ENCODE measurements at regions not wholly inside any gene's neighbourhood (a gene's known extent, or its start where the extent isn't known, plus 50 kb on each side); places are given as distances from the start of the nearest gene placed in this dataset.

- DNase-seq: peak; percentile 7 to 27 (median 10)
- Histone ChIP-seq H4K20me1 (ENCODE audit: insufficient read depth, low read length) (no peaks in the 10 kb centered on the region), H3K79me2 (ENCODE audit: insufficient read depth, low read length) (no peaks in the 10 kb centered on the region), H3K9ac (ENCODE audit: insufficient read depth, low read length, poor library complexity, severe bottlenecking) (no peak overlapping the region), H3K4me2 (replicated peaks; ENCODE audit: extremely low read depth, low read length, poor library complexity, severe bottlenecking) (no peak overlapping the region), H2AFZ (ENCODE audit: insufficient read depth, low read depth, low read length, poor library complexity, severe bottlenecking) (no peak overlapping the region), H3K36me3 (replicated peaks in 1 of 2; ENCODE audit: control insufficient read depth in 1 of 2, insufficient read depth in 2 of 2, low read length in 2 of 2) (no peaks in the 10 kb centered on the region), H3K27me3 (ENCODE audit: control insufficient read depth in 2 of 2, insufficient read depth in 2 of 2, low read length in 2 of 2) (no peaks in the 10 kb centered on the region), H3K27ac (ENCODE audit: low read depth in 1 of 2, low read length in 2 of 2) (no peak overlapping the region), H3K4me3 (replicated peaks in 1 of 3; ENCODE audit: low read depth in 2 of 3, low read length in 3 of 3) (no peak overlapping the region), H3K4me1 (ENCODE audit: control insufficient read depth in 1 of 2, insufficient read depth in 2 of 2, low read length in 2 of 2) (no peaks in the 10 kb centered on the region), H3K9me3 (replicated peaks in 1 of 2; ENCODE audit: control insufficient read depth in 1 of 2, insufficient read depth in 1 of 2, low read length in 2 of 2) (peaks cover 3 to 14% of the 10 kb centered on the region in 2 donors)
- peaks cover 9 to 22% (median 15%) of the 10 kb centered on the region in 7 donors for H3K9me3 Mint-ChIP-seq
- H3K27ac Mint-ChIP-seq: no peak overlapping the region
- TF ChIP-seq CTCF (IDR thresholded peaks at IDR 0.05): peak; percentile 87
- intact Hi-C loops (cut with micrococcal nuclease): no loop called here
- H3K4me1 Mint-ChIP-seq: no peaks in the 10 kb centered on the region
- H3K4me3 Mint-ChIP-seq: no peak overlapping the region
- H3K36me3 Mint-ChIP-seq: no peaks in the 10 kb centered on the region
- WGBS (ENCODE audit: insufficient coverage): 27% methylated on average over 4 of the region's 12 CpGs
- H3K27me3 Mint-ChIP-seq (ENCODE audit: low read depth in 3 of 3): peaks cover 7 to 9% (median 9%) of the 10 kb centered on the region in 3 donors
Observed at GRCh38 chr5:6820851-6821479, 107.7 kb downstream of the TENT4A start.

GRCh38 chr5:6822068-6822467 lies 108.8 kb downstream of the TENT4A start:
- no peaks in the 10 kb centered on the region for H4K20me1 ChIP-seq (ENCODE audit: insufficient read depth, low read length)
- H3K79me2 ChIP-seq (ENCODE audit: insufficient read depth, low read length): no peaks in the 10 kb centered on the region
- H3K27me3 ChIP-seq (ENCODE audit: control insufficient read depth in 2 of 2, insufficient read depth in 2 of 2, low read length in 2 of 2): no peaks in the 10 kb centered on the region
- no peaks in the 10 kb centered on the region for H3K36me3 Mint-ChIP-seq
- no peak overlapping the region for H3K9ac ChIP-seq (ENCODE audit: insufficient read depth, low read length, poor library complexity, severe bottlenecking)
- no peak overlapping the region for H3K4me2 ChIP-seq (replicated peaks; ENCODE audit: extremely low read depth, low read length, poor library complexity, severe bottlenecking)
- no peaks in the 10 kb centered on the region for H3K4me1 Mint-ChIP-seq
- H3K27ac ChIP-seq (ENCODE audit: low read depth in 1 of 2, low read length in 2 of 2): no peak overlapping the region
- H3K9me3 ChIP-seq (replicated peaks in 1 of 2; ENCODE audit: control insufficient read depth in 1 of 2, insufficient read depth in 1 of 2, low read length in 2 of 2): peaks cover 3 to 14% of the 10 kb centered on the region in 2 donors
- H3K36me3 ChIP-seq (replicated peaks in 1 of 2; ENCODE audit: control insufficient read depth in 1 of 2, insufficient read depth in 2 of 2, low read length in 2 of 2): no peaks in the 10 kb centered on the region
- no peaks in the 10 kb centered on the region for H3K4me1 ChIP-seq (ENCODE audit: control insufficient read depth in 1 of 2, insufficient read depth in 2 of 2, low read length in 2 of 2)
- no peak overlapping the region for H3K4me3 Mint-ChIP-seq
- WGBS (ENCODE audit: insufficient coverage): 95% methylated on average over 6 of the region's 8 CpGs
- H3K9me3 Mint-ChIP-seq: peaks cover 9 to 22% (median 15%) of the 10 kb centered on the region in 7 donors
- DNase-seq: no peak
- H3K27me3 Mint-ChIP-seq (ENCODE audit: low read depth in 3 of 3): peaks cover 7 to 11% (median 9%) of the 10 kb centered on the region in 3 donors
- intact Hi-C loops (cut with micrococcal nuclease): no loop called here
- no peak overlapping the region for H2AFZ ChIP-seq (ENCODE audit: insufficient read depth, low read depth, low read length, poor library complexity, severe bottlenecking)
- TF ChIP-seq CTCF (IDR thresholded peaks at IDR 0.05): no peak
- no peak overlapping the region for H3K4me3 ChIP-seq (replicated peaks in 1 of 3; ENCODE audit: low read depth in 2 of 3, low read length in 3 of 3)
- H3K27ac Mint-ChIP-seq: no peak overlapping the region
